ENCODE measurements at regions not wholly inside any gene's neighbourhood (a gene's known extent, or its start where the extent isn't known, plus 50 kb on each side); places are given as distances from the start of the nearest gene placed in this dataset.

GRCh38 chr2:78427170-78427569, 598.3 kb upstream of the REG3G start:
- H3K27me3 ChIP-seq, result no peaks in the 10 kb centered on the region
- 74 to 84% methylated on average over 6 of the region's 6 CpGs for WGBS, 2 donors
- no peaks in the 10 kb centered on the region for H3K4me1 ChIP-seq
- no peak overlapping the region for H3K4me3 ChIP-seq
- no peaks in the 10 kb centered on the region for H3K9me3 ChIP-seq
- intact Hi-C loops (cut with DNase I), result no loop called here
- no peak overlapping the region for H3K27ac ChIP-seq
- no peak for DNase-seq
- no peaks in the 10 kb centered on the region for H3K36me3 ChIP-seq
- TF ChIP-seq EP300 (IDR thresholded peaks at IDR 0.05), result no peak

- DNase-seq, result no peak
- H3K36me3 ChIP-seq, result no peaks in the 10 kb centered on the region
- H3K27ac ChIP-seq, result no peak overlapping the region
- H3K9me3 ChIP-seq, result no peaks in the 10 kb centered on the region
- H3K4me3 ChIP-seq, result no peak overlapping the region
- no peaks in the 10 kb centered on the region for H3K27me3 ChIP-seq
- TF ChIP-seq POLR2AphosphoS5 (IDR thresholded peaks at IDR 0.05) (no peak), POLR2A (IDR thresholded peaks at IDR 0.05) (no peak), EP300 (IDR thresholded peaks at IDR 0.05) (no peak), CTCF (IDR thresholded peaks at IDR 0.05) (no peak)
- WGBS, 2 donors, result 72 to 90% methylated on average over 3 of the region's 3 CpGs
- intact Hi-C loops (cut with DNase I), result no loop called here
- H3K4me1 ChIP-seq, result no peaks in the 10 kb centered on the region
These were observed 594.3 kb upstream of the REG3G start for GRCh38 chr2:78431241-78431640.

GRCh38 chr2:78439122-78439521, 586.4 kb upstream of the REG3G start:
- Histone ChIP-seq H3K4me3 (no peak overlapping the region), H3K27me3 (no peaks in the 10 kb centered on the region), H3K4me1 (no peaks in the 10 kb centered on the region), H3K36me3 (no peaks in the 10 kb centered on the region), H3K9me3 (no peaks in the 10 kb centered on the region), H3K27ac (no peak overlapping the region)
- TF ChIP-seq POLR2A (IDR thresholded peaks at IDR 0.05), result no peak
- no peak for TF ChIP-seq CTCF (IDR thresholded peaks at IDR 0.05)
- TF ChIP-seq POLR2AphosphoS5 (IDR thresholded peaks at IDR 0.05), result no peak
- no peak for TF ChIP-seq EP300 (IDR thresholded peaks at IDR 0.05)
- intact Hi-C loops (cut with DNase I), result no loop called here
- DNase-seq, result no peak
- WGBS, 2 donors, result 38 to 47% methylated on average over 2 of the region's 2 CpGs

GRCh38 chr2:78455586-78455985, 569.9 kb upstream of the REG3G start:
- DNase-seq, result no peak
- no peaks in the 10 kb centered on the region for H3K4me1 ChIP-seq
- no peak overlapping the region for H3K27ac ChIP-seq
- no peaks in the 10 kb centered on the region for H3K27me3 ChIP-seq
- intact Hi-C loops (cut with DNase I), result no loop called here
- H3K4me3 ChIP-seq, result no peak overlapping the region
- WGBS, 2 donors, result 6 to 46% methylated on average over 2 of the region's 2 CpGs
- no peaks in the 10 kb centered on the region for H3K36me3 ChIP-seq
- TF ChIP-seq POLR2AphosphoS5 (IDR thresholded peaks at IDR 0.05) (no peak), CTCF (IDR thresholded peaks at IDR 0.05) (no peak), POLR2A (IDR thresholded peaks at IDR 0.05) (no peak), EP300 (IDR thresholded peaks at IDR 0.05) (no peak)
- no peaks in the 10 kb centered on the region for H3K9me3 ChIP-seq

- TF ChIP-seq POLR2A (IDR thresholded peaks at IDR 0.05), result no peak
- no peak for TF ChIP-seq EP300 (IDR thresholded peaks at IDR 0.05)
- TF ChIP-seq POLR2AphosphoS5 (IDR thresholded peaks at IDR 0.05), result no peak
- intact Hi-C loops (cut with DNase I), result no loop called here
- WGBS, 2 donors, result 73 to 88% methylated on average over 1 of the region's 1 CpG
- no peak overlapping the region for H3K27ac ChIP-seq
- DNase-seq, result no peak
- H3K27me3 ChIP-seq, result no peaks in the 10 kb centered on the region
- H3K9me3 ChIP-seq, result no peaks in the 10 kb centered on the region
- H3K36me3 ChIP-seq, result no peaks in the 10 kb centered on the region
- H3K4me3 ChIP-seq, result no peak overlapping the region
- no peaks in the 10 kb centered on the region for H3K4me1 ChIP-seq
These were observed 568.2 kb upstream of the REG3G start for GRCh38 chr2:78457269-78457668.

- H3K36me3 ChIP-seq, result no peaks in the 10 kb centered on the region
- whole genome bisulfite sequencing, 2 donors, result 84 to 90% methylated on average over 3 of the region's 3 CpGs
- DNase-seq, result no peak
- no peak overlapping the region for H3K27ac ChIP-seq
- no peak overlapping the region for H3K4me3 ChIP-seq
- TF ChIP-seq POLR2AphosphoS5 (IDR thresholded peaks at IDR 0.05) (no peak), POLR2A (IDR thresholded peaks at IDR 0.05) (no peak), EP300 (IDR thresholded peaks at IDR 0.05) (no peak), CTCF (IDR thresholded peaks at IDR 0.05) (no peak)
- no peaks in the 10 kb centered on the region for H3K4me1 ChIP-seq
- H3K9me3 ChIP-seq, result no peaks in the 10 kb centered on the region
- no peaks in the 10 kb centered on the region for H3K27me3 ChIP-seq
- intact Hi-C loops (cut with DNase I), result no loop called here
These were observed 559.8 kb upstream of the REG3G start for GRCh38 chr2:78465707-78466106.

Measured in sigmoid colon (tissue), 6 donors.